B cell (primary cell): ENCODE measurements at regions not wholly inside any gene's neighbourhood (a gene's known extent, or its start where the extent isn't known, plus 50 kb on each side); places are given as distances from the start of the nearest gene placed in this dataset.

ENCODE experiments used
- ATAC-seq: fragments of 200-7000 bp; cut with Tn5 transposase; one replicate; pipeline ENCODE4 v1.10.0; 2021; ENCODE audit warnings: low read depth, mild to moderate bottlenecking, moderate number of reproducible peaks, moderate library complexity
- CTCF ChIA-PET: fragments of 350-600 bp; sonication (Branson Sonifier 250); formaldehyde crosslinking; loops from one replicate; lab custom pipeline; 2021; ENCODE audit warnings: antibody characterized with exemption, inconsistent platforms; lab: Charles Lee
- POLR2A ChIA-PET: fragments of 350-600 bp; sonication (Branson Sonifier 250); formaldehyde crosslinking; loops from one replicate; lab custom pipeline; 2021; ENCODE audit warnings: antibody characterized with exemption; lab: Charles Lee
- DNase-seq: peaks from one replicate; pipeline ENCODE4 v3.0.0; 2013
- H2AFZ ChIP-seq: 2 replicates; pipeline ENCODE4 v1.6.1; 2012; ENCODE audit warnings: mild to moderate bottlenecking, low read depth, low read length; ENCODE audit not compliant: insufficient read depth, poor library complexity, severe bottlenecking
- H3K27ac ChIP-seq, 2 donors: 1 replicate in 1 of 2; 2 replicates in 1 of 2; pipeline ENCODE4 v1.5.1; 2012 to 2013; ENCODE audit warnings: low read length in 2 of 2, mild to moderate bottlenecking in 2 of 2, moderate library complexity in 1 of 2
- H3K27me3 ChIP-seq, 4 experiments: fragments of 200-600 bp in 1 of 4; sonication (generic) in 1 of 4; replicated peaks in 1 of 4; 1 replicate in 2 of 4; 2 replicates in 2 of 4; pipeline versions ENCODE4 v1.6.1 to v1.7.0; 2013 to 2016; ENCODE audit warnings: low read length in 3 of 4, mild to moderate bottlenecking in 2 of 4, mixed read lengths in 1 of 4, moderate library complexity in 1 of 4; ENCODE audit not compliant: insufficient read depth in 4 of 4, control insufficient read depth in 3 of 4; ENCODE audit errors: control extremely low read depth in 1 of 4
- H3K36me3 ChIP-seq, 2 experiments: replicated peaks in 1 of 2; 1 replicate in 1 of 2; 2 replicates in 1 of 2; pipeline versions ENCODE4 v1.6.1 to v1.7.1; 2013; ENCODE audit warnings: low read length in 1 of 2; ENCODE audit not compliant: insufficient read depth in 2 of 2, control insufficient read depth in 1 of 2; ENCODE audit errors: control extremely low read depth in 1 of 2, extremely low read depth in 1 of 2
- H3K4me1 ChIP-seq, 2 donors: fragments of 200-600 bp in 1 of 2; sonication (generic) in 1 of 2; 1 replicate in 1 of 2; 2 replicates in 1 of 2; pipeline versions ENCODE4 v1.5.1 to v1.6.1; 2013 to 2017; ENCODE audit warnings: low read length in 2 of 2; ENCODE audit not compliant: control insufficient read depth in 2 of 2, insufficient read depth in 2 of 2
- H3K4me2 ChIP-seq: replicated peaks from 2 replicates; pipeline ENCODE3; 2012; ENCODE audit warnings: mild to moderate bottlenecking, low read depth, low read length; ENCODE audit not compliant: poor library complexity, severe bottlenecking
- H3K4me3 ChIP-seq, 5 experiments: fragments of 200-600 bp in 1 of 5; sonication (generic) in 1 of 5; 1 replicate in 3 of 5; 2 replicates in 2 of 5; pipeline versions ENCODE4 v1.5.1 to v1.7.0; 2011 to 2016; ENCODE audit warnings: low read length in 4 of 5, mild to moderate bottlenecking in 4 of 5, low read depth in 2 of 5, control low read depth in 1 of 5, moderate library complexity in 1 of 5; ENCODE audit not compliant: insufficient read depth in 1 of 5; ENCODE audit errors: control extremely low read depth in 1 of 5, extremely low read depth in 1 of 5
- H3K79me2 ChIP-seq: fragments of 200-600 bp; sonication (generic); one replicate; pipeline ENCODE4 v1.6.0; 2016; ENCODE audit warnings: low read length; ENCODE audit not compliant: control insufficient read depth, insufficient read depth
- H3K9ac ChIP-seq: fragments of 200-600 bp; sonication (generic); 2 replicates; pipeline ENCODE4 v1.6.1; 2017; ENCODE audit warnings: mild to moderate bottlenecking, low read length, moderate library complexity
- H3K9me3 ChIP-seq, 3 donors: one replicate each; pipeline versions ENCODE4 v1.6.1 to v1.7.1; 2013; ENCODE audit warnings: low read length in 2 of 3; ENCODE audit not compliant: control insufficient read depth in 2 of 3, insufficient read depth in 1 of 3; ENCODE audit errors: control extremely low read depth in 1 of 3
- H4K20me1 ChIP-seq: 2 replicates; pipeline ENCODE4 v1.6.0; 2012; ENCODE audit warnings: mild to moderate bottlenecking, low read length; ENCODE audit not compliant: insufficient read depth, control insufficient read depth, poor library complexity, severe bottlenecking
- H3K27ac Mint-ChIP-seq: one replicate; pipeline ENCODE4 v1.8.0; 2021; ENCODE audit warnings: mixed read lengths
- H3K27me3 Mint-ChIP-seq: one replicate; pipeline ENCODE4 v1.8.0; 2021; ENCODE audit warnings: mixed read lengths
- H3K4me1 Mint-ChIP-seq: one replicate; pipeline ENCODE4 v1.8.0; 2021; ENCODE audit warnings: mixed read lengths
- H3K4me3 Mint-ChIP-seq: one replicate; pipeline ENCODE4 v1.8.0; 2021; ENCODE audit warnings: mixed read lengths
- H3K9me3 Mint-ChIP-seq: one replicate; pipeline ENCODE4 v1.8.0; 2022; ENCODE audit warnings: mixed read lengths; ENCODE audit not compliant: insufficient read depth
- EZH2 ChIP-seq: IDR thresholded peaks from 2 replicates; pipeline ENCODE4 v1.6.1; 2012; ENCODE audit warnings: borderline replicate concordance, low read depth, mild to moderate bottlenecking, moderate library complexity, low read length; ENCODE audit not compliant: insufficient read depth, poor library complexity, severe bottlenecking
- WGBS: methylation state at CpG from one replicate; pipeline ENCODE4 v1.1.5; 2013; ENCODE audit warnings: missing lambda C conversion rate; ENCODE audit not compliant: insufficient coverage; 5-methylcytosine and 5-hydroxymethylcytosine counted together
- intact Hi-C: fragments of 100-400 bp; cut with micrococcal nuclease; formaldehyde crosslinking; loops from one replicate; pipeline ENCODE4 v1.10.0; 2022
- TF ChIP-seq, protein P1 (sequence below): fragments of 200-600 bp; IDR thresholded peaks from one replicate; pipeline ENCODE4 v1.8.0; 2022; ENCODE audit warnings: antibody characterized with exemption, mild to moderate bottlenecking

DNA sequence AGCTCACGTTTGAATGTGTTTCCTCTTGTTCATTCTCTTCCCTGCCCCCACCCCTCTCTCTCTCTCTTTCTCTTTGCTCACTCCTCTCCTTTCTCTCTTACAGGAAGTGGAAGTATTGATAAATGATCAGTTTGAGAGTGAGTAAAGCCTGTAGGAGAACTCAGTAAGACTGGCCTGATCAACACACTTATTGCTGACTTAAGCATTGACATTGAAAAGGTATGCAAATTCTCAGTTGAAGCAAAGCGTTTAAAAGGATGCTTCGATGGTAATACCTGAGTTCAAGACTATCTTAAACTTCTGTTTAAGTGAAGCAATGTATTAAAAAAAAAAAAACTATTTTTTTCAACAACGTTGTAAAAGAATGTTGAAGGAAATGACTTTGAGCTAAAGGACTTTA lies 115.7 kb upstream of the DDX18 start:
- Histone ChIP-seq H4K20me1 (no peaks in the 10 kb centered on the region), H3K36me3 (no peaks in the 10 kb centered on the region), H3K4me1 (no peaks in the 10 kb centered on the region), H3K27me3 (no peaks in the 10 kb centered on the region), H3K79me2 (no peaks in the 10 kb centered on the region), H2AFZ (no peak overlapping the region), H3K4me2 (no peak overlapping the region), H3K9ac (no peak overlapping the region), H3K27ac (no peak overlapping the region), H3K4me3 (no peak overlapping the region), H3K9me3 (no peaks in the 10 kb centered on the region)
- Mint-ChIP-seq H3K27me3 (no peaks in the 10 kb centered on the region), H3K4me3 (no peak overlapping the region), H3K4me1 (no peaks in the 10 kb centered on the region), H3K9me3 (no peaks in the 10 kb centered on the region), H3K27ac (no peak overlapping the region)
- DNase-seq (no peak), ATAC-seq (no peak)
- TF ChIP-seq EZH2: no peak
- TF ChIP-seq, protein P1, sequence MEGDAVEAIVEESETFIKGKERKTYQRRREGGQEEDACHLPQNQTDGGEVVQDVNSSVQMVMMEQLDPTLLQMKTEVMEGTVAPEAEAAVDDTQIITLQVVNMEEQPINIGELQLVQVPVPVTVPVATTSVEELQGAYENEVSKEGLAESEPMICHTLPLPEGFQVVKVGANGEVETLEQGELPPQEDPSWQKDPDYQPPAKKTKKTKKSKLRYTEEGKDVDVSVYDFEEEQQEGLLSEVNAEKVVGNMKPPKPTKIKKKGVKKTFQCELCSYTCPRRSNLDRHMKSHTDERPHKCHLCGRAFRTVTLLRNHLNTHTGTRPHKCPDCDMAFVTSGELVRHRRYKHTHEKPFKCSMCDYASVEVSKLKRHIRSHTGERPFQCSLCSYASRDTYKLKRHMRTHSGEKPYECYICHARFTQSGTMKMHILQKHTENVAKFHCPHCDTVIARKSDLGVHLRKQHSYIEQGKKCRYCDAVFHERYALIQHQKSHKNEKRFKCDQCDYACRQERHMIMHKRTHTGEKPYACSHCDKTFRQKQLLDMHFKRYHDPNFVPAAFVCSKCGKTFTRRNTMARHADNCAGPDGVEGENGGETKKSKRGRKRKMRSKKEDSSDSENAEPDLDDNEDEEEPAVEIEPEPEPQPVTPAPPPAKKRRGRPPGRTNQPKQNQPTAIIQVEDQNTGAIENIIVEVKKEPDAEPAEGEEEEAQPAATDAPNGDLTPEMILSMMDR: no peak
- ChIA-PET POLR2A (no interaction called here), CTCF (interaction anchor here (0.7 kb wide), 1 partner anchor 18 kb away, joined by 3 read pairs; no protein-coding TSS in a partner anchor)
- no CpG with 5 or more reads among the region's 4 CpGs for WGBS
- intact Hi-C loops: no loop called here

DNA sequence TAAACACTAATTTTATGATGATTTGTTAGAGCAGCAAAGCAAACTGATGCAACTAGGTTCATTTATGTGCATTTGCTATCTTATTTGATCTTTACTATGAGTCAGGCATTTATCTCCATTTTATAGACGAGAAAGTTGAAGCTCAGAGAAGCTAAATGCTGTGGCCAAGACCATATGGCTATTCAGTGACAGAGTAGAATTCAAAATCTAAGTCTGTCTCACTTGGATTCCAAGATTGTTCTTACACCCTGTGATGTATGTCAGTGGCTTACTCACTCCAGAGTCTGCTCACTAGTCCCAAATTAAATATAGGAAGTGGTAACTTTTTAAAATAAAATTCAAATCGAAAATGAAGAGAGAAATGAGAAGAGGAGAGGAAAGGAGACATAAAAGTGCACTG lies 114.0 kb upstream of the DDX18 start:
- Histone ChIP-seq H2AFZ (no peak overlapping the region), H3K4me1 (no peaks in the 10 kb centered on the region), H3K79me2 (no peaks in the 10 kb centered on the region), H3K27ac (no peak overlapping the region), H4K20me1 (no peaks in the 10 kb centered on the region), H3K9me3 (no peaks in the 10 kb centered on the region), H3K4me2 (no peak overlapping the region), H3K36me3 (no peaks in the 10 kb centered on the region), H3K9ac (no peak overlapping the region), H3K4me3 (no peak overlapping the region), H3K27me3 (no peaks in the 10 kb centered on the region)
- ATAC-seq (no peak), DNase-seq (no peak)
- no CpG with 5 or more reads among the region's 2 CpGs for WGBS
- intact Hi-C loops: no loop called here
- Mint-ChIP-seq H3K4me1 (no peaks in the 10 kb centered on the region), H3K27me3 (no peaks in the 10 kb centered on the region), H3K9me3 (no peaks in the 10 kb centered on the region), H3K27ac (no peak overlapping the region), H3K4me3 (no peak overlapping the region)
- CTCF ChIA-PET: no interaction called here
- no peak for TF ChIP-seq EZH2
- TF ChIP-seq, protein P1: no peak
- POLR2A ChIA-PET: no interaction called here
